IPS-NIHi7 (cell line): ENCODE measurements at regions not wholly inside any gene's neighbourhood (a gene's known extent, or its start where the extent isn't known, plus 50 kb on each side); places are given as distances from the start of the nearest gene placed in this dataset.
"Not testable (repeated sequence)": the region's sequence is repeated elsewhere in the genome, so short reads cannot be mapped to it uniquely, and the experiment has no call there.

Source experiments
- DNase-seq: peaks from one replicate; pipeline ENCODE4 v3.0.0; 2012; ENCODE audit warnings: mixed read lengths; ENCODE audit errors: extremely low spot score

DNA sequence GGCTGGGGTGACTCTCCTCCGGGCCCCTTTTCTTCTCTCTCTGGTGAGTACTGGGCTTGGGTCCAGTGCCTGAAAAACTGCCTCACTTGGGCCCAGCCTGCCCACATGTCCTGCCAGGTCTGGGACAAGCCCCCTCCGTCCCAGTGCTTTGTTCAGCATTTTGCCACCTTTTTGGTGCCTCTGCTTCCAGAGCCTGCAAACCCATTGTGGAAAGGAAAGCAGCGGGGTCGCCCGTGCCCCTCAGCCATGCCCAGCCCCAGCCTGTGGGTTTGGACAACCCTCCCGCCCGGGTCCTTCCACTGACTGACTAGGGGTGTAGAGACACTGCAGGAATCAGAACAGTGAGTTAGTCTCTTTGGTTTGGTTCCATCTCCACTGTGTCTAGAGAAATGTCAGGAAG, 140.7 kb upstream of the ALKAL2 start:
- DNase-seq: no peak

DNA sequence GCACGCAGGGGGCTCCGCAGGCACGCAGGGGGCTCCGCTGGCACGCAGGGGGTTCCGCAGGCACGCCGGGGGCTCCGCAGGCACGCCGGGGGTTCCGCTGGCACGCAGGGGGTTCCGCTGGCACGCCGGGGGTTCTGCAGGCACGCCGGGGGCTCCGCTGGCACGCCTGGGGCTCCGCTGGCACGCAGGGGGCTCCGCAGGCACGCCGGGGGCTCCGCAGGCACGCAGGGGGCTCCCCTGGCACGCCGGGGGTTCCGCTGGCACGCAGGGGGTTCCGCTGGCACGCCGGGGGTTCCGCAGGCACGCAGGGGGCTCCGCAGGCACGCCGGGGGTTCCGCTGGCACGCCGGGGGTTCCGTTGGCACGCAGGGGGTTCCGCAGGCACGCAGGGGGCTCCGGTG, 138.8 kb upstream of the ALKAL2 start:
- DNase-seq: not testable (repeated sequence)

DNA sequence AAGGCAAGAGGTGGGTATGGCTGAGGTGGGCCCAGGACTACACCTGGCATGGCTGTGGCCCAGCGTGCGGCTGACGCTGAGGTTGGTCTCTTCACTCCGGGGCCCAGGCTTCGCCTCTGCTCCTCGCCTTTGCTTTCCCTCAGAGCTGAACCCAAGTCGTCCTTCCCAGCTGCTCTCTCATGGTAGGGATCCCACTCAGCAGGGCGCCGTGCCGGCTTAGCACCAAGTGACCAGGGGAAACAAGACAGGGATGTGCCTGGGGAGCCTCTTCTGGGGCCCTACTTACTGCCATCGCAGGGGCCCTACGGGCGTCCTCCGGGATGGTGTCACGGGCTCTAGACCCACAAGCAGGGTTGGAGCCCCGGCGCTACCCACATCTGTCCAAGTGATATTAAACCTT, 138.1 kb upstream of the ALKAL2 start:
- no peak for DNase-seq

DNA sequence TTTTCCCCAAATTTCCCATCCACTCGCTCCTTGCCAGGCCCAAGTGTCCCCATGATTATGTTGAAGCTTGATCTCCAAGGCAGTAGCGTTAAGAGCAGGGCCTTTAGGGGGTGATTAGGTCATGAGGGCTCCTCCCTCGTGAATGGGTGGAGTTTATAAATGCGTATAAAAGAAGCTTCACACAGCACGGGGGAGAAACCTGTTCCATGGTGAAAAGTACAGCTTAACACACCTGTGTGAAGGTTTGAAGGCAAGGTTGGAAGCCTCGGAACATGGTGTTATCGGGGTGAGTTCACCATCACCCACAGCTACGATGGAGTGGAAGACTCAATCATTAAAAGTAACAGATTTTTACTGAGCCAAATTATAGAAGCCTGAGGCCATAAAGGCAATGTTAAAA, 137.4 kb upstream of the ALKAL2 start:
- no peak for DNase-seq

DNA sequence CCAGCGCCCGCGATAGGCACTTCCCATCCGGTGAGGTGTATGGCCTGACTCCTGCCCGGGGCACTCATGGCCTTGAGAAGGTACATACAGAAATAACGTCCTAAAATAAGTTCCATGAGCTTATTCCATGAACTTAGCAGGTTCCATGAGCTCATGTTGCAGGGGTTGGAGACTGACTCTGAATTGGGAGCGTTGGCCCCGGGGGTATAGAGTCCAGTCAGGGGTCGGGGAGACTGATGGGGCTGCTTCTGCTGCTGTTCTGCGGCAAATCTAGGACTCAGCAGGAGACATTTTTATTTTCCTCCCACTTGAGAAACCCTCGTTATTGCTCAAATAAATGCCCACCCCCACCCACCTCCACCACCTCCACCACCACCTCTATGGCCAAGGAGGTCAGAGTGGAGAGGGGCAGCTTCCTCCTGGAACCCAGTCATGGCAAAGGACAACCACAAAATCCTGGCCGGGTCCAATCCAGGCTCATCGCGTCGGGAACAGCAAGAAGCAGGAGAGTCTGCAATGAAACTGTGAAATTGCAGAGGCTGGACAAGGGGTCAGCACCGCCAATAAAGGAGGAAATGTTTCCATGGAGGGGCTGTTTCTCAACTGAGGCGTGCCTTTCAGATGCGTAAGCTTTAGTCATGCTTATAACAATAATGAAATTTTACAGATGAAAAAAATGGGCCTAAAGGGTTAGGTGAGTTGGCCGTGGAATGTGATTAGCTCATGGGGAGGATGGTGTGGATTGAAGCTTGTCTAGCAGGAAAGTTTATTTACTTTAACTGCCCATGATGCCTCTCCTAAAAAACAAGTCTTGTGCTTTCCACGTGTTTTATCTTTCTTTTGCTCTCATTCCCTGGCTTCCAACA, 136.6 kb upstream of the ALKAL2 start:
- no peak for DNase-seq

GRCh38 chr2:423479-423878, 135.6 kb upstream of the ALKAL2 start:
- DNase-seq: no peak

GRCh38 chr2:422676-423435, 135.0 kb upstream of the ALKAL2 start:
- DNase-seq: no peak

DNA sequence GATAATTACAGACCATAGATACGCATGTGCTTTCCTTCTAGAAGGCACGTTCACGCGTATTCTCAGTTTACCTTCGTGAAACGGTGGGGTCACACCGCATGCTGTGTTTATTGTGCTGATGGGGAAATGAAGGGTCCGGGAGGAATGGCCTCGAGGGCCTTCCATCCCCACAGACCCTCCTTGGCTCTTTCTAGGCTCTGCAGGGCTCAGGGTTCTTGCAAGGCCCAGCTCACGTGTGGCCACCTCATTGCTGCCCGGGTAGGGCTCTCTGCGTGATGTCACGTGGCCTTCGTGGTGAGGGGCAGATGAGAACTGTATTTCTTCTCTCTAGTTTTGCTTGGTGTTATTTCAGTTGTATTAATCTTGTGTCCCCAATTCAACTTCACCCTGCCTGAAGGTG, 133.5 kb upstream of the ALKAL2 start:
- no peak for DNase-seq

DNA sequence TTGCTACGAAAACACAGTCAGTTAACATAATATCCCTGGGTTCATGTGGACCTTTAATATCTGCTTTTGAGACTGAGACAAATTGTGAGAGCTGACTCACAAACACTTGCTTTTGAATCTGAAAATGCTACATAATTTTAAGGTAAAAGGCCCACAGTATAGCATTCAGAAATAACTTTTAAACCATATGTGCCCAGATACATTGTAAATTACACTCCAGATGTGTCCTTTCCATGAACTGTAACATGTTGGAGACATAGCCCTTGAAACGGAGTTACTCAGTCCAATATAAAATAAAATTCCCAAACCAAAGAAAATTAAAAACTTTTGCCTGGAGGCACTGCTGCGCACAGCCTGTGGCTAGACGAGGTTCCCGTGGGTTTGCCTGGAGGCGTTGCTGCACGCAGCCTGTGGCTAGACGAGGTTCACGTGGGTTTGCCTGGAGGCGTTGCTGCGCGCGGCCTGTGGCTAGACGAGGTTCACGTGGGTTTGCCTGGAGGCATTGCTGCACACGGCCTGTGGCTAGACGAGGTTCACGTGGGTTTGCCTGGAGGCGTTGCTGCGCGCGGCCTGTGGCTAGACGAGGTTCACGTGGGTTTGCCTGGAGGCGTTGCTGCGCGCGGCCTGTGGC, 131.9 kb upstream of the ALKAL2 start:
- DNase-seq: no peak

- DNase-seq: no peak
Observed at GRCh38 chr2:417662-418061, 129.8 kb upstream of the ALKAL2 start.

DNA sequence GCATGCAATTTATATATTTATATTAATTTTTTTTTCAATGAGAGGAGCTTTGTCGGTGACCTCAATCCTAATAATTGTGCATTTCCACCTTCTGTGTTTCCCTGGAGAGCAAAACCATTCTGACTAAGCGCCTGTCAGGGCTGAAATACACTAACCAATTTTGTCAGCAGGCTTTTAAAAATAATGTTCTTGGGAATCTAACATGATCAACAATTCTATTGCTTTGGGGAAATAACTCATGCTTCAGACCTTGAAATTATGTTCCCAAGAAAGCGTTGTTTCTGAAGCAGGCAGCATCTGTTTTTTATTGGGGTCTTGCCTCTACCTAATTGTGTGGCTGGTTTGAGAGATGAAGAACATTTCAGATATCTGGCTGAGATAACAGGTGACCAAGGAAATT, 129.1 kb upstream of the ALKAL2 start:
- no peak for DNase-seq

DNA sequence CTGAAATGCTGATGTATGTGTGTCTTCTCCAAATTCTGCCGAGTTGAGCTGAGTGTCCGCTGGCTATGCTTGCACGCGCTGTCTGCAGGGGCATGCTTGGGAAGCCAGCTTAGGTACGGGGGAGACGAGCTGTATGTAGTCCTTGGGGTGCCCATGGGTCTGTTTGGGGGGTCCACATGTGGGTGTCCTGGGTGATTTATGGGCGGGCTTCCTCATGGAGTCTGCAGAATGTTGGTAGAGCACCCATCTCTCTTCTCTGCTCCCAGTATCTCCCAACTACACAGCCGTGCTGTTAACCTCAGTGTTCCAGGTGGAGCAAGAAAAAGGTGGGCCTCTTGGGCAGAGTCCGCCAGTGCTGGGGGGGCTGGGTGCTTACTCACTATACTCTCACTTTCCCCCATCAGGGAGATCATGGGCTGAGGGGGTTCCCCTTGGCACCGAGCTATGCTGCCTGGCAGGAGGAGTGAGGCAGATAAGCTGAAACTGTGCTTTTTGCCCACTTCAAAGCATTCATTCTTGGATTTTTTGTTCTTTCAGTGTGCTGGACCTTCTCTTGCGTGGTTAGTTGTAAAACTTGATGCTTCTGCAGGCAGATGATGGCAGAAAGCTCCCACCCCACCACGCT, 128.2 kb upstream of the ALKAL2 start:
- DNase-seq: no peak

DNA sequence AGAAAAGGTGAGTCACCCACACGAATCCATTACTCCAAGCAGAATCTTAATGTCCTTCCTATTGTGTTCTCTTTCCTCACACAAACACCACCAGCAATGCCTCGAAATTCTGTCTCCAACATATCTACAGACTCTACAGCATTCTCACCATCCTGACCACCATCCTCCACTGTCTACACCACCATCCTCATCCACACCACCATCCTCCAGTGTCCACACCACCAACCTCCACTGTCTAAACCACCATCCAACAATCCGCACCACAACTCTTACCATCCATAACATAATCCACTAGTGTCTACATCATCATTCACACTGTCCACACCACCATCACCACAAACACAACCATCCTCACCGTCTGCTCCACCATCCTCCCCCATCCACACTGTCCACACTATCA, 121.6 kb upstream of the ALKAL2 start:
- no peak for DNase-seq

DNA sequence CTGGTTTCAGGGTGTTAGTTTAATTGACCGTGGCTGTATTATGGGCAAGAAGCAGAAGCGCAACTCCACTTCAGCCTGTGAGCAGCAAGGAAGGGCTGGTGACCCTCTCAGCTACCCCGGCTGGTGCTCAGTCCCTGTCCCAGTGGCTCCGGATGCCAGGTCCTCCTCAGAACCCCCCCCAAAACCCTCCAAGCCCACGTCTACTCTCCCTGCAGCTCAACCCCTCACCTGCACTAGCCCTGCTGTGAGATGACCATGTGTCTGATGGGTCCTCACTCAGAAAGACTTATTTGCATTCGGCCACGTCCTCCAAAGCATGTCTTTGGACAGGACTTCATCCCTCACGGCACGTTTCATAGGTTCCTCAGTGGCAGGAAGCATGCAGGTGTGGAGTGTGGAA, 119.7 kb upstream of the ALKAL2 start:
- DNase-seq: no peak

- DNase-seq: no peak
Observed at GRCh38 chr2:406876-407275, 119.0 kb upstream of the ALKAL2 start.

- no peak for DNase-seq
Observed at GRCh38 chr2:406231-406630, 118.3 kb upstream of the ALKAL2 start.

DNA sequence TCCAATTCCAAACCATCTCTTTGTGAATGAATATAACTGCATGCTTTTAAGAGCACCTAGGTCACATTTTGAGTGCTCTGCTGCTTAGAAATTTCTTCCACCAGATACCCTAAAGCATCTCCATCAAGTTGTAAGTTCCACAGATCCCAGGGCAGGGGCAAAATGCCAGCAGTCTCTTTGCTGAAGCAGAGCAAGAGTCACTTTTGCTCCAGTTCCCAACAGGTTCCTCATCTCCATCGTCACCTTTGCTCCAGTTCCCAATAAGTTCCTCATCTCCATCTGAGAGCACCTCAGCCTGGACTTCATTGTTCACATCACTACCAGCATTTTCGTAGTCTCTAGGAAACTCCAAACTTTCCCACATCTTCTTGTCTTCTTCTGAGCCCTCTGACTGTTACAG, 116.7 kb upstream of the ALKAL2 start:
- no peak for DNase-seq

DNA sequence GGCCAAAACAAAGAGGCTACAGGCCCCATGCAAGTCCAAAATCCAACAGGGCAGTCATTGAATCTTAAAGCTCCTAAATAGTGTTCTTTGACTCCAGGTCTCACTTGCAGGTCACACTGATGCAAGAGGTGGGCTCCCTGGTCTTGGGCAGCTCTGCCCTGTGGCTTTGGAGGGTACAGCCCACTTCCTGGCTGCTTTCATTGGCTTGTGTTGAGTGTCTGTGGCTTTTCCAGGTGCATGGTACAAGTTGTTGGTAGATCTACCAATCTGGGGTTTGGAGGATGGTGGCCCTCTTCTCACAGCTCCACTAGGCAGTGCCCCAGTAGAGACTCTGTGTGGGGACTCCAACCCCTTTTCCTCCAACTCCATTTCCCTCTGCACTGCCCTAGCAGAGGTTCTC, 115.8 kb upstream of the ALKAL2 start:
- DNase-seq: no peak

DNA sequence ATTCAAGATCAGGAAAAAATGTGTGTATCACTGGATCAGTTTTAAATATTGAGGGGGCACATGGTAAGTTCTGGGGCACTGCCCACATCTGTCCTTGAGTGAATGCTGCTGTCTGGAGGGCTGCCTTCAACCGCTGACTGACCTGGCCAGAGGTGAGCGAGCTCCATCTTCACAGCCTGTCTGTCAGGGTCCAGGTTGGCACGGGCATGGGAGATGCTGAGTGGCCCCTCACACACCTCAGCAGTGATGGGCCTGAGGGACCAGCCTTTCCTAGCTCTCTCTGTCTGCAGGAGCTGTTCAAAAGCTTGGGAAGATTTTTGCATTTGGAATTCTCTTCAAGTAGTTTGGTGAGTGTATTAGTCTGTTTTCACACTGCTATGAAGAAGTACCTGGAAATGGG, 114.8 kb upstream of the ALKAL2 start:
- no peak for DNase-seq

DNA sequence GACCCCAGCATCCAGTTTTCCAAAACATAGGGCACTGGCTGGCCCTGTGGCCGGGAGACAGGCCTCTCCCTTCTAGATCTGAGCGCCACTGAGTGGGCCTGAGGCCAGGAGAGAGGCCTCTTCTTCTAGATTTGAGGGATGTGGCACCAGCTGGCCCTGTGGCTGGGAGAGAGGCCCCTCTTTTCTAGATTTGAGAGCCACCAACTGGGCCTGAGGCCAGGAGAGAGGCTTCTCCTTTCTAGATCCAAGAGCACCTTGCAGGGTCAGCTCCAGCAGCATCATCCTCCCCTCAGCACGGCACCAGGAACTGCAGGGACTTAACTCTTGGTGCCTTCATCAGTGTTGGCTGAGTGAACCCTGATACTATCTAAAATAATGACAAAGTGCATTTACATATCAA, 114.3 kb upstream of the ALKAL2 start:
- no peak for DNase-seq

DNA sequence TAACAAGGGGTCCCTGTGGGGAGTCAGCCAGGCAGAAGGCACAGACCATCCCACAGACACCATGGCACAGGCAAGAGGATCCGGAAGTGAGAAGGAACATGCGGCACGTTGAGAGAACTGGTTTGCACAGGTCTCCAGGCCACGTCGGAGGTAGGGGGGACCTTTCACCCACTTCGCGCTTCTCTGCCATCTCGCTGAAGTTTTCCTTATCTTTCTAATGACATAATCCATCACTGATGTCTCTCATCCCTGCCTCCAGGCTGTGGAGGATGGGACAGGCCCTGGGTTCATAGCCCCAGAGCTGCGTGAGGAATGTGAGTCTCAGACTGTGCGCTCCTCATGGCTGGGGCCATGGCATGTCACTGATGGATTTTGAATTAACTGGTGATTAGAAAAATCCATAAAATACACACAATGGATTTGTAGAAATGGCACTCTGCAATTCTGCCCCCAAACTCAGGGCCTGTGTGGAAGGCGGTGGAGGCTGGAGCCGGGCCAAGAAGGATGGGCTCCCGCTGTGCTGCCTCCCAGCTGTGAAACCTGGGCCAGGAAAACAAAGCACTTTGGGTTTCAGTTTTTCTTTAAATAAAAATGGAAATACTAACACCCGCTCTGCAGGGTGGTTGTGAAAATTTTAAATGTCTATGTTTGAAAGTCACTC, 113.3 kb upstream of the ALKAL2 start:
- DNase-seq: no peak

GRCh38 chr2:397926-398325, 110.0 kb upstream of the ALKAL2 start:
- no peak for DNase-seq
